HG03066 (cell line): ENCODE measurements at regions not wholly inside any gene's neighbourhood (a gene's known extent, or its start where the extent isn't known, plus 50 kb on each side); places are given as distances from the start of the nearest gene placed in this dataset.
"Not testable (repeated sequence)": the region's sequence is repeated elsewhere in the genome, so short reads cannot be mapped to it uniquely, and the experiment has no call there.

Experiments
- ATAC-seq: cut with Tn5 transposase; IDR thresholded peaks from one replicate; pipeline ENCODE4 v1.9.1; 2021; ENCODE audit warnings: low read depth; ENCODE audit not compliant: unreplicated experiment

DNA sequence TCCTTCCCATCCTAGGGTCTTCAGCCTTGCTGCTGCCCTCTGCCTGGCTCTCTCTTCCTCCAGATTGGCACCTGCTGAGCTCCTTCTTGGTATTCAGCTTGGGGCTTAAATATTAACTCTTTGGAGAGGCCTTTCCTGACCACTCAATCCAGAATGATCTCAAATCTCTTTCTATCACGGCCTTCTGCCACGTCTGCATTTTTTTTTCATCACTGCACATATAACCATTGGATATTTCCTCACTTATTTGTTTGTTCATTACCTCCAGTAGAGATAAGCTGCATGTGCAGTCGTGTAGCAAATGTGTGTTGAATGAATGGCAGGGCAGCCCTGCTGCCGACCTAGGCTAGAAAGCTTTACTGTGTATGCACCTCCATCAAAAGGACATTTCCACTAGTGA lies 51.6 kb upstream of the MPP7 start:
- no peak for ATAC-seq

DNA sequence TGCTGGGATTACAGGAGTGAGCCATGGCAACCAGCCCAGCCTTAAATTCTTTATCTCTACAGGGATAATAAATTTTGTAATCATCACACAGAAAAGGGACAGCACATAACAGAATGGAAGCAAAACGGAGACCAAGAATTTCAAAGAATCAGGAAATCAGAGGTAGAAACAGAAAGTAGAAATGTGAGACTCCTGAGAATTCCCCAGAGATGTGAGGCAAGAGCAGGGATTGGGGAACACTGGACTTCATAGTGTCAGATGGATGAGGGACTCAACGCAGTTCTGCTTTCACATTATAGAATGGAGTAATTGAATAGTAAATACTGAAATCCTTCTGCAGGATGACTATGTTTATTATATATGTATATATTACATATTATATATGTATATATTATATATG lies 52.5 kb upstream of the MPP7 start:
- no peak for ATAC-seq

DNA sequence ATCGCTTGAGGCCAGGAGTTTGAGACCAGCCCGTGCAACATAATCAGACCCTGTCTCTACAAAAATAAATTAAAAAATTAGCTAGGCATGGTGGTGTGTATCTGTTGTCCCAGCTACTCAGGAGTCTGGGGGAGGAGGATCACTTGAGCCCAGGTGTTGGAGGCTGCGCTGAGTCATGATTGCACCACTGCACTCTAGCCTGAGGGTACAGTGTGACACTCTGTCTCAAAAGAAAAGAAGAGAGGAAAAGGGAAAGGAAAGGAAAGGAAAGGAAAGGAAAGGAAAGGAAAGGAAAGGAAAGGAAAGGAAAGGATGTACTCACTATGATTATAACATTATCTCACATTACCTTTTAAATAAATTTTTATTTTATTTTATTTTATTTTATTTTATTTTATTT lies 56.5 kb upstream of the MPP7 start:
- no peak for ATAC-seq

DNA sequence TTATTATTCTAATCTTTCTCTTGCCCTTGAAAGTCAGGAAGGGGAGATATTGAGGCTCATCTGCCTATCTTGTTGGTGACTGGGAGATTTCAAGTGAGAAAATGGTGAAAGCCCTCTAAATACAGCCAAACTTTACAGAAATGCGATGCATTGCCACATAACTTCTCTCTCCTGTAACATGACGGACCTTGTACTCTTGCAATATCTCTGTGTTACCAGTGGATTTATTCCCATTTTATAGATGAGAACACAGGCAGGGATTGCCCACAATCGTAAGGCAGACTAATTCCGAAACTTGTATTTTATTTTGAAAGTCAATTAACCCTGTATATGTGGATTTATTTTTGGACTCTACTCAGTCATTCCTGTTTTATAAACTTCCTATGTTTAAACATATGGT lies 57.3 kb upstream of the MPP7 start:
- no peak for ATAC-seq

DNA sequence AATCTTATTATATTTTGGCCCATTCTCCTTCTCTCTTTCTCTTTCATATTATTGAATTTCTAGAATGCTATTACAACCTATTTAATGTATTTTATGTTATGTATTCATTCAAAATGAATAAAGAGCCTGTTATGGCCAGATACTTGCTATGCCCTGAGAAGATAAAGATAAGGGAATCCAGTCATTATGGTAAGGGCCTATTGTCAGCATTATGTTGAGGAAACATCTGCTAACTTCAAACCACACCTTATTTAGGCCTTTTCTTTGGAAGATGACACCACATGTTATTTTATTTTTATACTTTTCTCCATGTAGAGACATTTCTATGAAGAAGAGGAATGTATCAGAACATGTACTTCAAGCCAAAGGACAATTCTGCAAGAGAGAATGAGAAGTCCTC lies 60.5 kb upstream of the MPP7 start:
- ATAC-seq, result no peak

DNA sequence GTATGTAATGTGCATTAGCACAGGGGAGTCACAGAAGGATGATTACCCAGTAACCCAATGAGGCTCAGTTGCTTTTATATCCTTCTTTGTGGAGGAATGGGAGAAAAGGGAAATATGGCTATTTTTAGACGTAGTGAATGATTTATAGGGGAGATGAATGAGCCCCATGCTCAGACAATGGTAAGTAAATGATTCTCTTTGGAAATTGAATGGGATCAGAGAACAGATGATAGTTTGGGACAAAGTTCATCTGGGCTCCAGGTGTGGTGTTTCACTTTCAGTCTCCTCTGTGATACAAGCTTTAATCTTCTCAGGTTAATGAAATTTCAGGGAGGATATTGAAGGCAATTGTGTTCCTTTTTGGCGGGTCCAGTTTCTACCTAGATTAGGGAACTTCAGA lies 63.0 kb upstream of the MPP7 start:
- ATAC-seq, result no peak

DNA sequence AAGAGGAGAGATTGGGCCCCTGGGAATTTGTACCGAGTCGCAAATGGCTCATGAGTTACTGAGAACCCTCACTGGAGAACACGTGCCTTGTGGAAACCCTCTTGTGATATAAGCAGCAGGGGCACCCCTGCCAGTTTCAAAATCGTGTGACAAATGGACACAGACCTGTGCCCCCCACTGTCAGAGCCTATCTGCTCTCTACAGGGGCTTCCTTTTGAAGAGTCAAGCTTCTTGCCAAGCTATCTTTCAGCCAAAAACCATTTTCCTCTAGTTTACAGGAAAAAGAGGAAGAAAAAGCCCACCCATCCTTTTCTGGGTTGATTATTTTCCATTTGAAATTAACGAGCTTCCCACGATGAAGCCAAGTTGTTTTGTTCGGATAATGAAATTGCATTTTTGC lies 64.1 kb upstream of the MPP7 start:
- no peak for ATAC-seq

DNA sequence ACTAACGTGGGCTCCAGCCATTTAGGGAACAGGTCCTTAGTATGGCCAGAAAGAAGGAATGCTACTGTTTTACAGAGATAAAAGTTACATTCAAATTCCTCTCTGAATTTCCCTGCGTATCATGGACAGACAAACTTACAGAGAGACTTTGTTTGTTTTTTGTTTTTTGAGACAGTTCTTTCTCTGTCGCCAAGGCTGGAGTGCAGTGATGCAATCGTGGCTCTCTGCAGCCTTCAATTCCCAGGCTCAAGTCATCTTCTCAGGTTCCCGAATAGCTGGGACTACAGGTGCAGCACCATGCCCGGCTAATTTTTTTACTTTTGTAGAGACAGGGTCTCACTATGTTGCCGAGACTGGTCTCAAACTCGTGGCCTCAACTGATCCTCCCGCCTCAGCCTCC lies 64.5 kb upstream of the MPP7 start:
- no peak for ATAC-seq

DNA sequence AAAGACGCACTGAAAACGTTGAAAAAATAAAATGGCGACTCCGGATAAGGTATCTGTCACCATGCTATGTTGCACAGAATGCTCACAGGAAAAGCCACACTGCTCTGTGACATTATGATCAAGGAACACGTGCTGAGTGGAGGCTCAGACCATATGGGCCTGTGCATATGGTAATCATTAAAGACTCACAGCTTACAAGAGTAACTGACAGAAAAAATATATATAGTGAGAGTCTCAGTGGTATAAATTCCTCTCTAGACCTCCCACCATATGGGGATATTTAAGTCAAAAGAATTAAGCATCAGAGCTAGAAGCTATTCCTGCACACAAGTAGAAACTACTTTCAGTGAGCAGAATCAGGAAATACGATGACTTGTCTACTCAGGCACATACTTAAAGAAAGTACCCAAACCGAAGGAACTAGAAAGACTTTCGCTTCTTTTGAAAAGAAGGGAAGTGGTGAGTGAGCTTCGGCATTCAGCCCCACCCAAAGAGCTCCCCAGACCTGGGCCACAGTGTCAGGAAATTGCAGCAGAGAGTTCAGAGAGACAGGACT lies 65.1 kb upstream of the MPP7 start:
- ATAC-seq, result peak; percentile 95

DNA sequence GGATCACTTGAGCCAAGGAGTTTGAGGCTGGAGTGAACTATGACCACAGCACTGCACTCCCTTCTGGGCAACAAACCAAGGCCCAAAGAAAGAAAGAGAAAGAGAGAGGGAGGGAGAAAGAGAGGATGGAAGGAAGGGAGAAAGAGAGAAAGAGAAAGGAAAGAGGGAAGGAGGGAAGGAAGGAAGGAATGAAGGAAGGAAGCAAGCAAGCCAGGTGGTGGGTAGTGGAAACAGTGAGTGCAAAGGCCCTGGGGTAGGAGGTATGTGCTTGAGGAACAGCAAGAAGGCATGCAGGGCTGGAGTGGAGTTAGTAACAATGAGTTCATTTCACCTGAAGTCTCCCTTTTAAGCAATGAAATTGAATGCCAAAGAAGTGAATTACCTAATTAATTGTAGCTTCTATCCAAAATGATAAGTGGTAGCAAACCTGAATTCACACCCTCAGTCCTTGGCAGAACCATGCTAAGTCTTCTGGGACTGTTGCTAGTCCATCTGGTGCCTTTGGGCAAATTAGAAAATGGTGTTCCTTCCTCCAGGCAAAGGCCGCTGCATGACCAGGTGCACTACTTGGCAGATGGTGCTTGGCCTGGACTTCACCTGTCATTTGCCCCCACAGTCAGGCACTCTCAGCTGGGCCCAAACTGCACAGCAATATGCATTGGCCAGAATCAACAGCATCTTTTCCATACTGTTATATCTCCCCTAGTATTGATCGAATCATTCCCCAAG lies 67.4 kb upstream of the MPP7 start:
- ATAC-seq, result no peak

DNA sequence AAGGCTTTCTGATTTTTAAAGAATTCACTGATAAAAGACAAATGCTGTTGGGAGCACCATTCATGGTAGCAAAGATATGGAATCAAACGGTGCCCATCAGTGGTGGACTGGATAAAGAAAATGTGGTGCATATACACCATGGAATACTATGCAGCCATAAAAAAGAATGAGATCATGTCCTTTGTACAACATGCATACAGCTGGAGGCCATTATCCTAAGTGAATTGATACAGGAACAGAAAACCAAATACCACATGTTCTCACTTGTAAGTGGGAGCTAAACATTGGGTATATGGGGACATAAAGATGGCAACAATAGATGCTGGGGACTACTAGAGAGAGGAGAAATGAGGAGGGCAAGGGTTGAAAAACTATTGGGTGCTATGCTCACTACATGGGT lies 68.8 kb upstream of the MPP7 start:
- ATAC-seq, result not testable (repeated sequence)

DNA sequence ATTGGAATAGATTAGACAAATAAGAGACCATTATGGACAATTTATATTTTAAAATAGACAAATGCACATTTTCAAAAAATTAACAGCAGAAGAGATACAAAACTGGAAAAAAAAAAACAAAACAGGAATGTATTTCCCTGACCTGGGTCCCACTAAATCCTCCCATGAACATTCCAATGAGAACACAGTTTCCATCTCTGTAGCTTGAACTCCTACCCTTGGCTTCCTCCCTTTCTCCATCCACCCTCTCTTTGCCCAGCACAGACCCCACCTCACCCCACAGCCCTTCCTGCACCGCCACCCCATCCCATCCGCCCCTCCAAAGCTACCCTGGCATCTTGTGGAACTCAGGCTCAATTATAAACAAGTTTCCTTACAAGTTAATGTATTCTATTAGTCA lies 71.2 kb upstream of the MPP7 start:
- ATAC-seq, result no peak

DNA sequence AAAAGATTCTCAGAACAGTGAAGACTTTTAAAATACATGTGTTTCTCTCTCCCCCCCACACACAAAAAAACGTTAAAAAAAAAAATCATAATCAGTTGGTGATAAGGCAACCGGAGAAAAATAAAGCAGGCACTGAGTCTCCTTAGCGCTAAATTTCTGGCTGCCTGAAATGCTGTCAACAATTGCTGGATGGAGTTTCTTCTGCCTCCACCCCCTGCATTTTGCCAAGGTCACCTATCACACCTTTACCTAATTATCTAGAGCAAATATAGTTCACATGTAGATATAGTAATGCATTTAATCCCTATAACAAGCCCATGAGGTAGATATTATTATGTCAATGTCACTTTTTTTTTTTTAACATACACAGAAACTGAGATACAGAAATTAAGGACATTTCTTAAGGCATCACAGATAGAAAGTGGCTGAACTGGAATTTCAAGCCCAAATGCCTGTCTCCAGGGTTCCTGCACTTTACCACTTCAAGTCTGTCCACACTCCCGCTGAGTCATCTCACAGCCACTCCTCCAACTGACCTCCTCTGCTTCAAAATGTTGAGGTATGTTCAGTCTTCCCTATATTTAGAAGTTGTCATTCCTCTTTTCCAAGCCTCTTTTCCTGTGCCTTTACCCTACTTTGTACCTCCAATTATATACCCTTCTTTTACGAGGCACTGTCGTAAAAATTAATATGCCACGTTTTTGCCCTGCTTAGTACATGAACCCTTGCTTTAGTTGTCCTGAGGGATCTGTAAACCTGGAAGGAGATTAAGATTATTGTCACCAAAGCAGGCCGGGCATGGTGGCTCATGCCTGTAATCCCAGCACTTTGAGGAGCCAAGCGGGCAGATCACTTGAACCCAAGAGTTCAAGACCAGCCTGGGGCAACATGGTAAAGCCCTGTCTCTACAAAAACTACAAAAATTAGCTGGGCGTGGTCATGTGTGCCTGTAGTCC lies 72.8 kb upstream of the MPP7 start:
- no peak for ATAC-seq

DNA sequence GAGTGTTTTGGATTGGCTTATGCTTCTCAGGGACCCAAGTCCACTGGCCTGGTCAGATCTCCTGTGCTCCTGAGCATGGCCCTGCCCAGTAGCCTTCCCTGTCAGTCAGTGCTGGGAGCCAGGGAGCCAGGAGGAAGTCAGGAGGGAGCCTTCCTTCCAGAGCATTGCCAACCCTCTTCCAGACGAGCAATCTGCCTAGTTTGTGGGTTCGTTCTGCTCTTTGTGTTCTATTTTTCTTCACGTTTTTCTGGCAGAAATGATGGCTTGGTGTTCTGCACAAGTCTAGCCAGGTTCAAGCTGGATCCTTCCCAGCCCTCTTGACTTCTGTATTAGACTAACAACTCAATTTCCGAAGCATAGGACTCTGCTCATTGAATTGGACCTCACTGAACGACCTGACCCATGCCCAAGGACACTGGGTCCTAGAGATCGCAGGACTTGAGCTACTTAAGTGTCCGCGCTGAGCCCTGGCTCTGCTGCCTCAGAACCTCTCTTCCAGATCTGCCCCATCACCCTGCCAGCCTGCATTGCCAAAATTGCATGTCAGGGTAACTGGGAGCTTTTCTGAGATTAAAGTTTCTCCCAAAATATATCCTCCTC lies 76.2 kb upstream of the MPP7 start:
- ATAC-seq, result no peak

DNA sequence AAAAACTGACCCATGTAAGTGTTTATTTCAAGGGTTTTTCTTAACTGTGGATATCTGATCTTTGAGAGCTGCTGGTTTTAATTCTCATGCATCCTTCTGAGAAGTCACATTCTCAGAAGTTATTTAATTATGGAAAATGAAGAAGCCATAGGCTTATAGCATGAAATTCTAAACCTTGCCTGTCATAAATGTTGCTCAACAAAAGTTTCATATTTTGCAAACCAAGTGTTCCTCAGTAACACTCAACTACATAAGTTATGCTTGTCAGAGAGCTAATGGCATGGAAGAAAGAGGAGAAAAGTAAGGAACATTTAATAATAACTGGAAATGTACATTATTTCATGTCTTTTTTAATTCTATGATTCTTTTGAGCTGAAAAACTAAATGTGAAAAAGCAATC lies 78.6 kb upstream of the MPP7 start:
- ATAC-seq, result no peak

DNA sequence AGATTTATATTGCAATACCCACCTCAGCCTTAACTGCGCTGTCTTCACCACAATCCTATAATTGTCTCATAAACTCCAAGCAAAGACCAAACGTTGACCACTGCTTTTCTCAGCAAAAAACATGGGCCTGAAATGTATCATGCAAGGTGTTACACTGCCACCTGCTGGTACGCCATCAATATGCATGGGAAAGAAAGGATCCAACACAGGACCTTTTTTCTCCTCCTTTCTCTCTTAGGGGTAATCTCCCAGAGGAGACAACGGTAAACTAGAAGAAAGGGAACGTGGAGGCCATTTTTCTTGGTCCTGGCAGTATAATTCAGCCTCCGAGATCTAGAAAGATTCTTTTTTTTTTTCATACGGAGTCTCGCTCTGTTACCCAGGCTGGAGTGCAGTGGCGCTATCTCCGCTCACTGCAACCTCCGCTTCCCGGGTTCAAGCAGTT lies 79.1 kb upstream of the MPP7 start:
- ATAC-seq, result no peak

DNA sequence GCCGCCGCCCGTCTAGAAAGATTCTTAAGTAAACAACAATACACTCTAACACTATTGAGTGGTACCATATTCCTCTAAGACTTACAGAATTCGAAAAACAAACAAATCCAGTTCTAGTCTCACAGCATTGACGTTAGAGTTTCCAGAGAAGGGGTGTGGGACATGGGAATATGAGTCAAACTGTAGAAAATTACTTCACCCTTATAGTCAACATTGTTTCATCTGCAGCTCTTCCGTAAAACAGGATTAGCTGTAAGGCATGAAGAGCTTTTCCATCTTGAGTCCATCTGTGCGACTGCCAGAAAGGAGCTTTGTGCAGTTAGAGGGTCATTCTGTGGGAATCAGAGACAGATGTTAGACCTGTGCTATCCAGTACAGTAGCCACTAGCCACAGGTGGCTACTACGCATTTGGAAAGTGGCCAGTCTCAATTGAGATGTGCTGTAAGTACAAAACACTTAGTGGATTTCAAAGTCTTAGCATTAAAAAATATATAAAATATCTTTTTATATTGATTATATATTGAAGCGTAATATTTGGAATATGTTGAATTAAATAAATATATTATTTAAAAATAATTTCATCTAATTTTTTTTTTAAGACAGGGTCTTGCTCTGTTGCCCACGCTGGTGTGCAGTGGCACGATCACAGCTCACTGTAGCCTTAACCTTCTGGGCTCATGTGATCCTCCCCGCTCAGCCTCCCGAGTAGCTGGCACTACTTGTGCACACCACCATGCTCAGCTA lies 79.8 kb upstream of the MPP7 start:
- no peak for ATAC-seq

DNA sequence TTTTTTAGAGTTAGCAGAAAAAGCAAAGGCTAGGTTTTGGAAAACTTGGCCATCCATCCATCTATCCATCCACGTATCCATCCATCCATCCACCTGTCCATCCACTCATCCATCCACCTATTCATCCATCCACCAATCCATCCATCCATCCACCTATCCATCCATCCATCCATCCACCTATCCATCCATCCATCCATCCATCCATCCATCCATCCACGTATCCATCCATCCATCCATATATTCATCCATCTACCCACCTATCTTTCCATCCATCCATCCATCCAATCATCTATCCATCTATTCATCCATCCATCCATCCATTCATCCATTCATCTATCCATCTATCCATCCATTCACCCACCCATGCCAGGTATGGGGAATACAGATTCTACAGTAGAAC lies 81.7 kb upstream of the MPP7 start:
- ATAC-seq, result no peak

DNA sequence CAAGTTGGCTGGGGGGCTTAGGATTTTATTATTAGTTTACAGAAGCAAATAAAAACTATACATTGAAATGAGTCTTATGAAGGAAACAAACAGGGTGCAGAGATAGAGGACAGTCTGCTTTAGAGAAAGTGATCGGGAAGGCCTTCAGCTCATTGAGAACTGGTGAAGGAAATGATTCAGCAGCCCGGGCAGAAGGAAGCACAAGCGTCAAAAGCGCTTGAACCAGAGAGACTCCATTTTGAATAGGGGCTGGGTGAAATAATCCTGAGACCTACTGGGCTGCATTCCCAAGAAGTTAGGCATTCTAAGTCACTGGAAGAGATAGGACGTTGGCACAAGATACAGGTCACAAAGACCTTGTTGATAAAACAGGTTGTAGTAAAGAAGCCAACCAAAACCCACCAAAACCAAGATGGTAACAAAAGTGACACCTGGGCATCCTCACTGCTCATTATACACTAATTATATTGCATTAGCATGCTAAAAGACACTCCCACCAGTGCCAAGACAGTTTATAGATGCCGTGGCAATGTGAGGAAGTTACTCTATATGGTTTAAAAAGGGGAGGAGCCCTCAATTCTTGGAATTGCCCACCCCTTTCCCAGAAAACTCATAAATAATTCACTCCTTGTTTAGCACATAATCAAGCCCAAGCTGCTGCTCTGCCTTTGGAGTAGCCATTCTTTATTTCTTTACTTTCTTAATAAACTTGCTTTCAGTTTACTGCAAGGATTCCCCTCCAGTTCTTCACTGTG lies 83.1 kb upstream of the MPP7 start:
- no peak for ATAC-seq

DNA sequence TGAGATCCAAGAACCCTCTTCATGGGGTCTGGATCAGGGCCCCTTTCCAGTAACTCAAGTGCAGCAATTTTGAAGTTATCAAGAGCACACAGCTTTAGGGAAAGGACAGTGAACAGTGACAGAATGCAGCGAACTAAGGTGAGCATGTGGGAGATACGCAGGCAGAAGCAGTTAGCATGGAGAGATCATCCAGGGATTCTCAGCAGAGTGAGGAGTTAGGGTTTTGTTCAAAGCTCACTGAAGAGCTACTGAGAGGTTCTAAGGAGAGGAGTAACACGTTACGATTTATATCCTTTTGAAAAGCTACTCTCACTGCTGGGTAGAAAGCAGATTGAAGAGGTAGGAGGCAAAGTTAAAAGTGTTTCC lies 83.6 kb upstream of the MPP7 start:
- ATAC-seq, result no peak
